GM10266 (cell line): ENCODE measurements at regions not wholly inside any gene's neighbourhood (a gene's known extent, or its start where the extent isn't known, plus 50 kb on each side); places are given as distances from the start of the nearest gene placed in this dataset.

ENCODE experiments used
- DNase-seq: peaks from one replicate; pipeline ENCODE4 v3.0.0; 2012; ENCODE audit errors: extremely low spot score
- TF ChIP-seq, protein P1 (sequence below): IDR thresholded peaks from 2 replicates; pipeline ENCODE4 v1.5.1; 2012; ENCODE audit warnings: mild to moderate bottlenecking, low read depth; ENCODE audit not compliant: control insufficient read depth, insufficient read depth; ENCODE audit errors: missing control alignments

- TF ChIP-seq, protein P1, sequence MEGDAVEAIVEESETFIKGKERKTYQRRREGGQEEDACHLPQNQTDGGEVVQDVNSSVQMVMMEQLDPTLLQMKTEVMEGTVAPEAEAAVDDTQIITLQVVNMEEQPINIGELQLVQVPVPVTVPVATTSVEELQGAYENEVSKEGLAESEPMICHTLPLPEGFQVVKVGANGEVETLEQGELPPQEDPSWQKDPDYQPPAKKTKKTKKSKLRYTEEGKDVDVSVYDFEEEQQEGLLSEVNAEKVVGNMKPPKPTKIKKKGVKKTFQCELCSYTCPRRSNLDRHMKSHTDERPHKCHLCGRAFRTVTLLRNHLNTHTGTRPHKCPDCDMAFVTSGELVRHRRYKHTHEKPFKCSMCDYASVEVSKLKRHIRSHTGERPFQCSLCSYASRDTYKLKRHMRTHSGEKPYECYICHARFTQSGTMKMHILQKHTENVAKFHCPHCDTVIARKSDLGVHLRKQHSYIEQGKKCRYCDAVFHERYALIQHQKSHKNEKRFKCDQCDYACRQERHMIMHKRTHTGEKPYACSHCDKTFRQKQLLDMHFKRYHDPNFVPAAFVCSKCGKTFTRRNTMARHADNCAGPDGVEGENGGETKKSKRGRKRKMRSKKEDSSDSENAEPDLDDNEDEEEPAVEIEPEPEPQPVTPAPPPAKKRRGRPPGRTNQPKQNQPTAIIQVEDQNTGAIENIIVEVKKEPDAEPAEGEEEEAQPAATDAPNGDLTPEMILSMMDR = no peak
- DNase-seq = no peak
Observed at GRCh38 chr10:131795761-131796160, 105.0 kb upstream of the PPP2R2D start.

DNA sequence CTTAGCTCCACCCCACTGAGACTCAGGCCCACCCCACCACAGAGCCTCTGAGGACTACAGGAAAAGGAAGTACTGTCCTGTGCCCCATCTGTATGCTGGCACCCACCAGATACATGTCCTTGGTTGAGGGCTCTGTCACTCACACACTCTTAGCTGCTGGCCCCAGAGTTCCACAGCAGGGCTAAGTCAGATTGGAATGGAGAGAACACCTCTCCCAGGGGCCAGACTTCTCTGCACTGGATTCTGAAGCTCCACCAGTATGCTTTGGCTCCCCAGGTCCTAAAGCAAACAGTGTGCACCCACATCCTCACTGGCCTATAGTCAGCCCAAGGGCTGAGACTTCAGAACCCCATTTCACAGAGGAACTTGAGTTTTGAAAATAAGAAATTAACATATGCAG is 103.2 kb upstream of the PPP2R2D start:
- no peak for DNase-seq
- TF ChIP-seq, protein P1 = no peak

GRCh38 chr10:131799429-131799828 is 101.4 kb upstream of the PPP2R2D start:
- no peak for DNase-seq
- TF ChIP-seq, protein P1 = no peak

GRCh38 chr10:131802156-131802915 is 98.5 kb upstream of the PPP2R2D start:
- TF ChIP-seq, protein P1 = no peak
- DNase-seq = no peak

GRCh38 chr10:131802996-131803395 is 97.8 kb upstream of the PPP2R2D start:
- DNase-seq = no peak
- TF ChIP-seq, protein P1 = no peak

GRCh38 chr10:131803860-131804425 is 96.9 kb upstream of the PPP2R2D start:
- no peak for DNase-seq
- TF ChIP-seq, protein P1 = no peak
